Smooth muscle cell (in vitro differentiated cells): ENCODE measurements at regions not wholly inside any gene's neighbourhood (a gene's known extent, or its start where the extent isn't known, plus 50 kb on each side); places are given as distances from the start of the nearest gene placed in this dataset.

Source experiments
- DNase-seq: peaks from one replicate; lab custom pipeline; 2025; ENCODE audit not compliant: unreplicated experiment; lab: John Stamatoyannopoulos, UW
- H2AFZ ChIP-seq: fragments of 200-600 bp; sonication (generic); 2 replicates; pipeline ENCODE4 v1.6.0; 2016; ENCODE audit warnings: antibody characterized with exemption, low read depth, mild to moderate bottlenecking
- H3F3A ChIP-seq: fragments of 200-600 bp; sonication (generic); 2 replicates; pipeline ENCODE4 v1.6.0; 2017; ENCODE audit warnings: antibody characterized with exemption, low read depth
- H3K27ac ChIP-seq: fragments of 200-600 bp; sonication (generic); 2 replicates; pipeline ENCODE4 v1.5.1; 2016; ENCODE audit warnings: low read depth, mild to moderate bottlenecking
- H3K27me3 ChIP-seq: fragments of 200-600 bp; sonication (generic); 2 replicates; pipeline ENCODE4 v1.6.1; 2016; ENCODE audit warnings: low read depth, mild to moderate bottlenecking
- H3K36me3 ChIP-seq: fragments of 200-600 bp; sonication (generic); 2 replicates; pipeline ENCODE4 v1.5.1; 2016; ENCODE audit warnings: low read depth
- H3K4me1 ChIP-seq: fragments of 200-600 bp; sonication (generic); 2 replicates; pipeline ENCODE4 v1.5.1; 2016; ENCODE audit warnings: low read depth
- H3K4me2 ChIP-seq: fragments of 200-600 bp; sonication (generic); 2 replicates; pipeline ENCODE4 v1.6.0; 2016; ENCODE audit warnings: mild to moderate bottlenecking
- H3K4me3 ChIP-seq: fragments of 200-600 bp; sonication (generic); 2 replicates; pipeline ENCODE4 v1.5.1; 2016; ENCODE audit warnings: mild to moderate bottlenecking
- H3K79me2 ChIP-seq: fragments of 200-600 bp; sonication (generic); 2 replicates; pipeline ENCODE4 v1.6.0; 2016; ENCODE audit warnings: low read depth, mild to moderate bottlenecking
- H3K9ac ChIP-seq: fragments of 200-600 bp; sonication (generic); 2 replicates; pipeline ENCODE4 v1.6.0; 2016; ENCODE audit warnings: low read depth
- H3K9me3 ChIP-seq: fragments of 200-600 bp; sonication (generic); replicated peaks from 2 replicates; pipeline ENCODE4 v1.5.1; 2016; ENCODE audit warnings: low read depth
- H4K20me1 ChIP-seq: fragments of 200-600 bp; sonication (generic); 2 replicates; pipeline ENCODE4 v1.6.0; 2016; ENCODE audit warnings: low read depth
- WGBS: methylation state at CpG from one replicate; pipeline ENCODE4 v1.1.7; 2016; ENCODE audit warnings: low lambda C conversion rate; 5-methylcytosine and 5-hydroxymethylcytosine counted together
- TF ChIP-seq, protein P1 (sequence below): fragments of 200-600 bp; sonication (generic); IDR thresholded peaks from 2 replicates; pipeline ENCODE4 v1.5.1; 2017; ENCODE audit warnings: borderline replicate concordance, mild to moderate bottlenecking, antibody characterized with exemption; ENCODE audit not compliant: insufficient read depth, poor library complexity, severe bottlenecking

DNA sequence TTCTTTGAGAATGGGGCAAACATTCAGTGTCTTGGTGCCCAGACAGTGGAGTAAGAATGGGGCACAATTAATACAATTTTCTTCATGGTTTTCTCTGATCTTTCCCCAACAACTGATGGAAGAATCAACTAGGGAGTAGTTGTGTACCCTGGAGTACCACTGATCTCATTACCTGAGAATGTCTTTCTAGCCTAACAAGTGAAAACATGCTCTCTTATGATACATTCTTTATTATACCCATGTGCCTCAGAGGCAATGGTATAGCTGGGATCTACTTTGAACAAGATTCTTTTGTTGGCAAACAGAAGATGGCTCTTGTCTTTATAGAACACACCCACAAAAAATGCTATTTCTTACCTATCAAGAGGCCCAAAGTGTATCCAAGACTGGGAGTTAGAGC, 250.6 kb upstream of the CMC1 start:
- H3K4me3 ChIP-seq, result no peak overlapping the region
- TF ChIP-seq, protein P1, sequence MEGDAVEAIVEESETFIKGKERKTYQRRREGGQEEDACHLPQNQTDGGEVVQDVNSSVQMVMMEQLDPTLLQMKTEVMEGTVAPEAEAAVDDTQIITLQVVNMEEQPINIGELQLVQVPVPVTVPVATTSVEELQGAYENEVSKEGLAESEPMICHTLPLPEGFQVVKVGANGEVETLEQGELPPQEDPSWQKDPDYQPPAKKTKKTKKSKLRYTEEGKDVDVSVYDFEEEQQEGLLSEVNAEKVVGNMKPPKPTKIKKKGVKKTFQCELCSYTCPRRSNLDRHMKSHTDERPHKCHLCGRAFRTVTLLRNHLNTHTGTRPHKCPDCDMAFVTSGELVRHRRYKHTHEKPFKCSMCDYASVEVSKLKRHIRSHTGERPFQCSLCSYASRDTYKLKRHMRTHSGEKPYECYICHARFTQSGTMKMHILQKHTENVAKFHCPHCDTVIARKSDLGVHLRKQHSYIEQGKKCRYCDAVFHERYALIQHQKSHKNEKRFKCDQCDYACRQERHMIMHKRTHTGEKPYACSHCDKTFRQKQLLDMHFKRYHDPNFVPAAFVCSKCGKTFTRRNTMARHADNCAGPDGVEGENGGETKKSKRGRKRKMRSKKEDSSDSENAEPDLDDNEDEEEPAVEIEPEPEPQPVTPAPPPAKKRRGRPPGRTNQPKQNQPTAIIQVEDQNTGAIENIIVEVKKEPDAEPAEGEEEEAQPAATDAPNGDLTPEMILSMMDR, result no peak
- H3K27ac ChIP-seq, result no peak overlapping the region
- no peak for DNase-seq
- H3K27me3 ChIP-seq, result no peaks in the 10 kb centered on the region
- H3K4me2 ChIP-seq, result no peak overlapping the region
- H3K36me3 ChIP-seq, result no peaks in the 10 kb centered on the region
- no peaks in the 10 kb centered on the region for H3K79me2 ChIP-seq
- no peaks in the 10 kb centered on the region for H3F3A ChIP-seq
- H3K9ac ChIP-seq, result no peak overlapping the region
- H3K4me1 ChIP-seq, result peaks cover 21% of the 10 kb centered on the region
- H4K20me1 ChIP-seq, result no peaks in the 10 kb centered on the region
- no peaks in the 10 kb centered on the region for H3K9me3 ChIP-seq
- no peak overlapping the region for H2AFZ ChIP-seq

DNA sequence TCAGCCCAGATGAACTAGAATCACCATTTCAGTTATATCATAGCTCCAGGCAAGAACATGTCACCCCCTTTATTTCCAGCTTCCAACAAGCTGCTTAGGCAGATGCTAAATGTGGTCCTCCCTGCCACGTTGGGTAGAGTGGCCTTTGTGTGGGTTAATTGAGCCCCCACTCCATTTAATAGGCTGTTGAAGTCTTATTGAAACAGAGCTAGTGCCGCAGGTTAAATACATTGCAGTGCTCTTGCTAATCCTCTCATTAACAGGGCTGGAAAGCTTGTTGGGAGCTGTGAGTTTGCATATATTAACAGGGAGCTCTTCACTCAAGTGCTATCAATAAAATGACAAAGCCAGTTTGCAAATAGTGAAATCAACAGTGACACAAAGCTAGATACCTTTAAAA, 248.4 kb upstream of the CMC1 start:
- TF ChIP-seq, protein P1, result no peak

GRCh38 chr3:28000608-28001007, 240.8 kb upstream of the CMC1 start:
- Histone ChIP-seq H3K4me1 (no peaks in the 10 kb centered on the region), H3F3A (no peaks in the 10 kb centered on the region), H3K4me3 (no peak overlapping the region), H3K9me3 (no peaks in the 10 kb centered on the region), H3K27me3 (no peaks in the 10 kb centered on the region), H3K79me2 (no peaks in the 10 kb centered on the region), H3K9ac (no peak overlapping the region), H4K20me1 (no peaks in the 10 kb centered on the region), H3K4me2 (no peak overlapping the region), H3K36me3 (no peaks in the 10 kb centered on the region), H3K27ac (no peak overlapping the region), H2AFZ (no peak overlapping the region)
- no peak for DNase-seq
- 61% methylated on average over 3 of the region's 3 CpGs for WGBS
- TF ChIP-seq, protein P1, result no peak

More for the DNA sequence above, 248.4 kb upstream of the CMC1 start:
- Histone ChIP-seq H3K4me1 (peaks cover 11% of the 10 kb centered on the region), H3K9ac (no peak overlapping the region), H3K36me3 (no peaks in the 10 kb centered on the region), H3K4me3 (no peak overlapping the region), H4K20me1 (no peaks in the 10 kb centered on the region), H2AFZ (no peak overlapping the region), H3K27me3 (no peaks in the 10 kb centered on the region), H3F3A (no peaks in the 10 kb centered on the region), H3K27ac (no peak overlapping the region), H3K9me3 (no peaks in the 10 kb centered on the region), H3K79me2 (no peaks in the 10 kb centered on the region), H3K4me2 (no peak overlapping the region)
- 52% methylated on average over 2 of the region's 2 CpGs for WGBS
- DNase-seq, result no peak

- H3K9ac ChIP-seq, result no peak overlapping the region
- TF ChIP-seq, protein P1, result no peak
- no peak overlapping the region for H2AFZ ChIP-seq
- no peaks in the 10 kb centered on the region for H3K79me2 ChIP-seq
- H4K20me1 ChIP-seq, result no peaks in the 10 kb centered on the region
- no peak overlapping the region for H3K4me3 ChIP-seq
- H3K36me3 ChIP-seq, result no peaks in the 10 kb centered on the region
- H3K4me2 ChIP-seq, result no peak overlapping the region
- no peaks in the 10 kb centered on the region for H3K27me3 ChIP-seq
- H3K27ac ChIP-seq, result no peak overlapping the region
- no peaks in the 10 kb centered on the region for H3K4me1 ChIP-seq
- DNase-seq, result no peak
- 94% methylated on average over 6 of the region's 6 CpGs for WGBS
- H3F3A ChIP-seq, result no peaks in the 10 kb centered on the region
- H3K9me3 ChIP-seq, result no peaks in the 10 kb centered on the region
These were observed 233.2 kb upstream of the CMC1 start for GRCh38 chr3:28008235-28008634.
